ENCODE measurements at regions not wholly inside any gene's neighbourhood (a gene's known extent, or its start where the extent isn't known, plus 50 kb on each side); places are given as distances from the start of the nearest gene placed in this dataset.

GRCh38 chr2:12967804-12968203 is 251.1 kb downstream of the TRIB2 start:
- no peak for TF ChIP-seq EZH2phosphoT487 (IDR thresholded peaks at IDR 0.05; ENCODE audit: borderline replicate concordance, low read depth, low read length)
- TF ChIP-seq, protein P1, sequence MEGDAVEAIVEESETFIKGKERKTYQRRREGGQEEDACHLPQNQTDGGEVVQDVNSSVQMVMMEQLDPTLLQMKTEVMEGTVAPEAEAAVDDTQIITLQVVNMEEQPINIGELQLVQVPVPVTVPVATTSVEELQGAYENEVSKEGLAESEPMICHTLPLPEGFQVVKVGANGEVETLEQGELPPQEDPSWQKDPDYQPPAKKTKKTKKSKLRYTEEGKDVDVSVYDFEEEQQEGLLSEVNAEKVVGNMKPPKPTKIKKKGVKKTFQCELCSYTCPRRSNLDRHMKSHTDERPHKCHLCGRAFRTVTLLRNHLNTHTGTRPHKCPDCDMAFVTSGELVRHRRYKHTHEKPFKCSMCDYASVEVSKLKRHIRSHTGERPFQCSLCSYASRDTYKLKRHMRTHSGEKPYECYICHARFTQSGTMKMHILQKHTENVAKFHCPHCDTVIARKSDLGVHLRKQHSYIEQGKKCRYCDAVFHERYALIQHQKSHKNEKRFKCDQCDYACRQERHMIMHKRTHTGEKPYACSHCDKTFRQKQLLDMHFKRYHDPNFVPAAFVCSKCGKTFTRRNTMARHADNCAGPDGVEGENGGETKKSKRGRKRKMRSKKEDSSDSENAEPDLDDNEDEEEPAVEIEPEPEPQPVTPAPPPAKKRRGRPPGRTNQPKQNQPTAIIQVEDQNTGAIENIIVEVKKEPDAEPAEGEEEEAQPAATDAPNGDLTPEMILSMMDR (conservative IDR thresholded peaks at IDR 0.05; ENCODE audit: low read length) = no peak
